K562 (cell line): ENCODE measurements at regions not wholly inside any gene's neighbourhood (a gene's known extent, or its start where the extent isn't known, plus 50 kb on each side); places are given as distances from the start of the nearest gene placed in this dataset.
"Not testable (repeated sequence)": the region's sequence is repeated elsewhere in the genome, so short reads cannot be mapped to it uniquely, and the experiment has no call there.

Experiments used
- CCAR2 ChIP-seq: fragments of 200-400 bp; formaldehyde crosslinking; IDR thresholded peaks from 2 replicates; pipeline ENCODE4 v1.6.1; 2017; ENCODE audit warnings: mild to moderate bottlenecking, low read depth, low read length
- MED1 ChIP-seq: sonication (generic); formaldehyde crosslinking; IDR thresholded peaks from 2 replicates; pipeline ENCODE4 v1.8.1; 2023; ENCODE audit warnings: missing genetic modification reagents, borderline replicate concordance
- SRF ChIP-seq, 2 experiments: fragments of 250-450, 450-650 bp in 1 of 2; sonication (Bioruptor Pico) in 1 of 2; sonication (generic) in 1 of 2; formaldehyde crosslinking; IDR thresholded peaks; 2 replicates each; pipeline versions ENCODE4 v1.5.0 to v1.5.1; 2020 to 2022; ENCODE audit warnings: mild to moderate bottlenecking in 1 of 2, missing genetic modification reagents in 1 of 2
- ZNF699 ChIP-seq: fragments of 250-450 bp; sonication (Bioruptor Pico); IDR thresholded peaks from 2 replicates; pipeline ENCODE4 v1.8.0; 2021; ENCODE audit warnings: mild to moderate bottlenecking, moderate library complexity; ENCODE audit not compliant: insufficient replicate concordance
- TF ChIP-seq, protein P1 (sequence below): fragments of 250-450 bp; sonication (Bioruptor Pico); IDR thresholded peaks from 2 replicates; pipeline ENCODE4 v1.8.0; 2021; ENCODE audit warnings: moderate library complexity, mild to moderate bottlenecking, inconsistent platforms
- TF ChIP-seq, protein P2 (sequence below), 2 experiments: fragments of 200-800 bp in 1 of 2; sonication (Bioruptor generic) in 1 of 2; sonication (generic) in 1 of 2; formaldehyde crosslinking in 1 of 2; IDR thresholded peaks in 1 of 2; conservative IDR thresholded peaks in 1 of 2; 2 replicates each; pipeline versions ENCODE4 v1.5.0 to v1.6.1; 2016 to 2020; ENCODE audit warnings: missing compliant biosample characterization in 1 of 2, missing genetic modification characterization in 1 of 2, missing genetic modification reagents in 1 of 2

DNA sequence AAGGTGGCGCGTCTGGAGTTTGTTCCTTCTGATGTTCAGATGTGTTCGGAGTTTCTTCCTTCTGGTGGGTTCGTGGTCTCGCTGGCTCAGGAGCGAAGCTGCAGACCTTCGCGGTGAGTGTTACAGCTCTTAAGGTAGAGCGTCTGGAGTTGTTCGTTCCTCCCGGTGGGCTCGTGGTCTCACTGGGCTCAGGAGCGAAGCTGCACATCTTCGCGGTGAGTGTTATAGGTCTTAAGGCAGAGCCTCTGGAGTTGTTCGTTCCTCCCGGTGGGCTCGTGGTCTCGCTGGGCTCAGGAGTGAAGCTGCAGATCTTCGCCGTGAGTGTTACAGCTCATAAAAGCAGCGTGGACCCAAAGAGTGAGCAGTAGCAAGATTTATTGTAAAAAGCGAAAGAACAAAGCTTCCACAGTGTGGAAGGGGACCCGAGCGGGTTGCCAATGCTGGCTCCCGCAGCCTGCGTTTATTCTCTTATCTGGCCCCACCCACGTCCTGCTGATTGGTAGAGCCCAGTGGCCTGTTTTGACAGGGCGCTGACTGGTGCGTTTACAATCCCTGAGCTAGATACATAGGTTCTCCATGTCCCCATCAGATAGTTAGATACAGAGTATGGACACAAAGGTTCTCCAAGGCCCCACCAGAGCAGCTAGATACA lies 322.5 kb upstream of the KCND2 start:
- not testable (repeated sequence) for TF ChIP-seq CCAR2; SRF (CRISPR knock-in tag; IDR thresholded peaks at IDR 0.05); MED1; ZNF699 (CRISPR knock-in tag)
- TF ChIP-seq, protein P1, sequence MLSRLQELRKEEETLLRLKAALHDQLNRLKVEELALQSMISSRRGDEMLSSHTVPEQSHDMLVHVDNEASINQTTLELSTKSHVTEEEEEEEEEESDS (CRISPR knock-in tag), result not testable (repeated sequence)
- TF ChIP-seq, protein P2, sequence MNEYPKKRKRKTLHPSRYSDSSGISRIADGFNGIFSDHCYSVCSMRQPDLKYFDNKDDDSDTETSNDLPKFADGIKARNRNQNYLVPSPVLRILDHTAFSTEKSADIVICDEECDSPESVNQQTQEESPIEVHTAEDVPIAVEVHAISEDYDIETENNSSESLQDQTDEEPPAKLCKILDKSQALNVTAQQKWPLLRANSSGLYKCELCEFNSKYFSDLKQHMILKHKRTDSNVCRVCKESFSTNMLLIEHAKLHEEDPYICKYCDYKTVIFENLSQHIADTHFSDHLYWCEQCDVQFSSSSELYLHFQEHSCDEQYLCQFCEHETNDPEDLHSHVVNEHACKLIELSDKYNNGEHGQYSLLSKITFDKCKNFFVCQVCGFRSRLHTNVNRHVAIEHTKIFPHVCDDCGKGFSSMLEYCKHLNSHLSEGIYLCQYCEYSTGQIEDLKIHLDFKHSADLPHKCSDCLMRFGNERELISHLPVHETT (CRISPR knock-in tag; conservative IDR thresholded peaks at IDR 0.05 in 1 of 2, IDR thresholded peaks at IDR 0.05 in 1 of 2), result not testable (repeated sequence)
